ENCODE measurements at regions not wholly inside any gene's neighbourhood (a gene's known extent, or its start where the extent isn't known, plus 50 kb on each side); places are given as distances from the start of the nearest gene placed in this dataset.

GRCh38 chr2:146438246-146438645, 1406.6 kb upstream of the ACVR2A start:
- no peak for TF ChIP-seq CTCF (IDR thresholded peaks at IDR 0.05)
- TF ChIP-seq POLR2A (IDR thresholded peaks at IDR 0.05) = no peak

Measured in testis (tissue), 2 donors.